ENCODE measurements at regions not wholly inside any gene's neighbourhood (a gene's known extent, or its start where the extent isn't known, plus 50 kb on each side); places are given as distances from the start of the nearest gene placed in this dataset.
A peak's percentile ranks its signal among the peaks of the same experiment; 100 is the strongest.

- DNase-seq (ENCODE audit: low read depth): no peak
- H3K4me3 ChIP-seq (ENCODE audit: low read length): no peak overlapping the region
Observed at GRCh38 chr4:178387756-178388155, 945.5 kb upstream of the AGA start.

GRCh38 chr4:178395798-178396197, 953.6 kb upstream of the AGA start:
- no peak overlapping the region for H3K4me3 ChIP-seq (ENCODE audit: low read length)
- TF ChIP-seq, protein P1, sequence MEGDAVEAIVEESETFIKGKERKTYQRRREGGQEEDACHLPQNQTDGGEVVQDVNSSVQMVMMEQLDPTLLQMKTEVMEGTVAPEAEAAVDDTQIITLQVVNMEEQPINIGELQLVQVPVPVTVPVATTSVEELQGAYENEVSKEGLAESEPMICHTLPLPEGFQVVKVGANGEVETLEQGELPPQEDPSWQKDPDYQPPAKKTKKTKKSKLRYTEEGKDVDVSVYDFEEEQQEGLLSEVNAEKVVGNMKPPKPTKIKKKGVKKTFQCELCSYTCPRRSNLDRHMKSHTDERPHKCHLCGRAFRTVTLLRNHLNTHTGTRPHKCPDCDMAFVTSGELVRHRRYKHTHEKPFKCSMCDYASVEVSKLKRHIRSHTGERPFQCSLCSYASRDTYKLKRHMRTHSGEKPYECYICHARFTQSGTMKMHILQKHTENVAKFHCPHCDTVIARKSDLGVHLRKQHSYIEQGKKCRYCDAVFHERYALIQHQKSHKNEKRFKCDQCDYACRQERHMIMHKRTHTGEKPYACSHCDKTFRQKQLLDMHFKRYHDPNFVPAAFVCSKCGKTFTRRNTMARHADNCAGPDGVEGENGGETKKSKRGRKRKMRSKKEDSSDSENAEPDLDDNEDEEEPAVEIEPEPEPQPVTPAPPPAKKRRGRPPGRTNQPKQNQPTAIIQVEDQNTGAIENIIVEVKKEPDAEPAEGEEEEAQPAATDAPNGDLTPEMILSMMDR (conservative IDR thresholded peaks at IDR 0.05; ENCODE audit: low read depth, low read length): peak; percentile 25
- no peak for DNase-seq (ENCODE audit: low read depth)

More at GRCh38 chr4:178387756-178388155, 945.5 kb upstream of the AGA start:
- TF ChIP-seq, protein P1 (conservative IDR thresholded peaks at IDR 0.05; ENCODE audit: low read depth, low read length): no peak

DNA sequence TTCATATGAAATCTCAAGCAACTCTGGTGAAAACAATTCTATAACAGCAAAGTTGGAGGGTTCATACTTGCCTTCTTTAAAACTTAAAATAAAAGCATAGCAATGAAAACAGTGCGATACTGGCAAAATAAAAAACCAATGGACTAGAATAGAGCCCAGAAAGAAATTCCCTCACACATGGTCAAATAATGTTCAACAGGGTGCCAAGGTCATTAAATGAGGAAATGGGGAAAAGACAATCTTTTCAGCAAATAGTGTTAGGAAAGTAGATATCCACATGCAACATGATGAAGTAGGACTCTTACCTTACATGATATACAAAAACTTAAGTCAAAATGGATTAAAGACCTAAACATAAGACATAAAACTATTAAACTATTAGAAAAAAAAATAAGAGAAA, 970.2 kb upstream of the AGA start:
- TF ChIP-seq, protein P1 (conservative IDR thresholded peaks at IDR 0.05; ENCODE audit: low read depth, low read length): no peak
- DNase-seq (ENCODE audit: low read depth): no peak
- no peak overlapping the region for H3K4me3 ChIP-seq (ENCODE audit: low read length)

DNA sequence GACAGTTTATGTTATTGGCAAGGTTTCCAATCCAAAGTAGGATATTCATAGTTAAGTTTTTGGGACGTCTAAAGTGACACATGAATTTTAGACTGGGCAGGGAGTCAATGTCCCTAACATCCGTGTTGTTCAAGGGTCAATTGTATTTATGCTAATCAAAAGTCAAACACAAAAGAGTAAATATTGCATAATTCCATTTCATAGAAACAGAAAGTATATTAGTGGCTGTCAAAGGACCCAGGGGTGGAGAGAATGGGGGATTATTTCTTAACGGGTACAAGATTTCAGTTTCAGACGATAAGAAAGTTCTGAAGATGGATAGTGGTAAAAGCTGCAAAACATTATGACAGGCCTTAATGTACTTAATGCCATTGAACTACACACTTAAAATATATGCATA, 971.8 kb upstream of the AGA start:
- no peak for DNase-seq (ENCODE audit: low read depth)
- H3K4me3 ChIP-seq (ENCODE audit: low read length): no peak overlapping the region
- TF ChIP-seq, protein P1 (conservative IDR thresholded peaks at IDR 0.05; ENCODE audit: low read depth, low read length): no peak

DNA sequence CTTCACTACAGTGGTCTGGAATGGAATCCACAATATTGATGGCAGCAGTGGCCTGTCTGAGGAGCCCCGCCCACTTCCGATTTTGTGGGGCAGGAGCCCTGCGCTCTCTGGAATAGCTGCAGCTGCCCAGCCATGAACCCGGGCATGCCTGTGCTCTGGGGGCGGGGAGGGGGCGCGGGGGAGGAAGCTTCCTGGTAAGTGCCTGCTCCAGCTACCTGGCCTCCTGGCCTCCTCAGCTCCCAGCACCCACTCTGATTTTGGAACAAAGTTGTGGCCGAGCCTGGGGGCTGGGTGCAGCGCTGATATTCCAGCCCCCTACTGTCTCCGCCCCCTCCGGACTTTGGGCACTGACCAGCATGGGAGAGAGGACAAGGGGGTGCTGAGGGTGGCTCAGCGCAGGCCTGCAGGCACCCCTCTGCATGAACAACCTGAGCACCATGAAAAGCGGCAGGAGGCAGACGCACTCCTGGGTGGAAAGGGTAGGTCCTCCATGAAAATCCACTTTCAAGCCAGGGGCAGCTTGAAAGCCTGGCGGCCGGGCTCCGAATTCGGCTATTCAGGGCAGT, 972.7 kb upstream of the AGA start:
- DNase-seq (ENCODE audit: low read depth): no peak
- TF ChIP-seq, protein P1 (conservative IDR thresholded peaks at IDR 0.05; ENCODE audit: low read depth, low read length): no peak

GRCh38 chr4:178415925-178416324, 973.7 kb upstream of the AGA start:
- H3K4me3 ChIP-seq (ENCODE audit: low read length): no peak overlapping the region
- no peak for DNase-seq (ENCODE audit: low read depth)
- TF ChIP-seq, protein P1 (conservative IDR thresholded peaks at IDR 0.05; ENCODE audit: low read depth, low read length): no peak

More for the DNA sequence above, 972.7 kb upstream of the AGA start:
- no peak overlapping the region for H3K4me3 ChIP-seq (ENCODE audit: low read length)

DNA sequence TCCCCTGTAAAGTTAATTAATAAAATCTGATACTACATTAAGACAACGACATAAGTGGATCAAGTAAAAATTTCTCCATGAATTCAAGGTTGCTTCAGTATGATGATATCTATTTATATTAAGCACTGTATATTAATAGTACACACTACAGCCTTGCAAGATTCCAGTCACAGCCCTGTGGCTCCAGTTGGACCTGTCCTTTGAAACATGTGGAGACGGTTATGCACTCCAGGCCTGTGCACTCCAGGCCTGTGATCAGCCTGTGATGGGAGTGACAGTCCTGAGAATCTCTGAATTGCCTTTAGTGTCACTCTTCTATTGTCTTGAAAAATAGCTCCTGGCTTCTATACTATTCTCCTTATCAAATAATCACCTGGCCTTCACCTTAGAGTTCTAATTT, 981.1 kb upstream of the AGA start:
- TF ChIP-seq, protein P1 (conservative IDR thresholded peaks at IDR 0.05; ENCODE audit: low read depth, low read length): no peak
- no peak for DNase-seq (ENCODE audit: low read depth)
- H3K4me3 ChIP-seq (ENCODE audit: low read length): no peak overlapping the region

Data from retinal pigment epithelial cell (primary cell).